ENCODE measurements at regions not wholly inside any gene's neighbourhood (a gene's known extent, or its start where the extent isn't known, plus 50 kb on each side); places are given as distances from the start of the nearest gene placed in this dataset.

DNA sequence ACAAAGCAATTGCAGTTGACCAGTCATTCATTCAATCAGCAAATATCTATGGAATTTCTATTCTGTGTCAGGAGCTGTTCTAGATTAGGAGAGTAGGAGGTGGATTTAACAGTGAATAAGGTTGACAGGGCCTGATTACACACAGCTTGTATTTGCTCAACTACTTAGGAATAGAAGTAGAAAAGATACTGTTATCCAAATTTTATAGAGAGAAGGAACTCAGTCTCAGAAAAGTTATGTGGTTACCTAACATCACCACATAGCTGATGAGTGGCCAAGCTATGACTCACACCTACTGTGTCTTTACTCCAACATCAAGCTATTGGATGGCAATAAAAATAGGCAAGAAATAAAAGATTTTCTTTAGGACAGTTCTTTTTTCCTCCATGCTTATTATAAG, 374.8 kb downstream of the RMST start:
- dilution Hi-C loops (cut with MboI; ENCODE audit: extremely low pct_ligation_motif_present, low sequenced_read_pairs) = no loop called here
- TF ChIP-seq CTCF (optimal IDR thresholded peaks at IDR 0.05 in 1 of 3, IDR thresholded peaks at IDR 0.05 in 1 of 3, conservative IDR thresholded peaks at IDR 0.05 in 1 of 3; ENCODE audit: extremely low read depth in 1 of 3, insufficient read depth in 2 of 3, low read length in 3 of 3) = no peak
- no peak overlapping the region for H2AFZ ChIP-seq (ENCODE audit: control insufficient read depth, low read length)
- no peaks in the 10 kb centered on the region for H3K4me1 ChIP-seq (ENCODE audit: control insufficient read depth, extremely low read depth, insufficient read depth, low read length)
- no peak overlapping the region for H3K4me2 ChIP-seq (ENCODE audit: control insufficient read depth, extremely low read depth, insufficient read depth, low read depth, low read length)
- no peak for FAIRE-seq
- H3K9me3 ChIP-seq (ENCODE audit: control insufficient read depth, low read depth, low read length) = no peaks in the 10 kb centered on the region
- no peak overlapping the region for H3K4me3 ChIP-seq (ENCODE audit: control insufficient read depth in 2 of 3, extremely low read depth in 1 of 3, insufficient read depth in 2 of 3, low read depth in 1 of 3, low read length in 3 of 3)
- no peak for DNase-seq (ENCODE audit: low read depth, low spot score)
- H4K20me1 ChIP-seq (ENCODE audit: control insufficient read depth, extremely low read depth, insufficient read depth, low read length) = no peaks in the 10 kb centered on the region
- no peaks in the 10 kb centered on the region for H3K79me2 ChIP-seq (ENCODE audit: control insufficient read depth, insufficient read depth, low read length)
- no peak overlapping the region for H3K9ac ChIP-seq (ENCODE audit: control insufficient read depth, extremely low read depth, insufficient read depth, low read length)
- no peak overlapping the region for H3K27ac ChIP-seq (ENCODE audit: control insufficient read depth, insufficient read depth, low read length)
- H3K27me3 ChIP-seq (ENCODE audit: control insufficient read depth, extremely low read depth, insufficient read depth, low read length) = no peaks in the 10 kb centered on the region
- no peaks in the 10 kb centered on the region for H3K9me1 ChIP-seq (ENCODE audit: control insufficient read depth, extremely low read depth, insufficient read depth, low read length)
- H3K36me3 ChIP-seq (ENCODE audit: control insufficient read depth in 2 of 2, extremely low read depth in 1 of 2, insufficient read depth in 2 of 2, low read length in 2 of 2) = no peaks in the 10 kb centered on the region

- Histone ChIP-seq H3K27ac (ENCODE audit: control insufficient read depth, insufficient read depth, low read length) (no peak overlapping the region), H3K9me1 (ENCODE audit: control insufficient read depth, extremely low read depth, insufficient read depth, low read length) (no peaks in the 10 kb centered on the region), H3K9me3 (ENCODE audit: control insufficient read depth, low read depth, low read length) (no peaks in the 10 kb centered on the region), H2AFZ (ENCODE audit: control insufficient read depth, low read length) (no peak overlapping the region), H4K20me1 (ENCODE audit: control insufficient read depth, extremely low read depth, insufficient read depth, low read length) (no peaks in the 10 kb centered on the region), H3K4me1 (ENCODE audit: control insufficient read depth, extremely low read depth, insufficient read depth, low read length) (no peaks in the 10 kb centered on the region), H3K4me3 (ENCODE audit: control insufficient read depth in 2 of 3, extremely low read depth in 1 of 3, insufficient read depth in 2 of 3, low read depth in 1 of 3, low read length in 3 of 3) (no peak overlapping the region), H3K4me2 (ENCODE audit: control insufficient read depth, extremely low read depth, insufficient read depth, low read depth, low read length) (no peak overlapping the region), H3K27me3 (ENCODE audit: control insufficient read depth, extremely low read depth, insufficient read depth, low read length) (no peaks in the 10 kb centered on the region), H3K36me3 (ENCODE audit: control insufficient read depth in 2 of 2, extremely low read depth in 1 of 2, insufficient read depth in 2 of 2, low read length in 2 of 2) (no peaks in the 10 kb centered on the region), H3K79me2 (ENCODE audit: control insufficient read depth, insufficient read depth, low read length) (no peaks in the 10 kb centered on the region), H3K9ac (ENCODE audit: control insufficient read depth, extremely low read depth, insufficient read depth, low read length) (no peak overlapping the region)
- FAIRE-seq (no peak), DNase-seq (ENCODE audit: low read depth, low spot score) (no peak)
- no peak for TF ChIP-seq CTCF (optimal IDR thresholded peaks at IDR 0.05 in 1 of 3, IDR thresholded peaks at IDR 0.05 in 1 of 3, conservative IDR thresholded peaks at IDR 0.05 in 1 of 3; ENCODE audit: extremely low read depth in 1 of 3, insufficient read depth in 2 of 3, low read length in 3 of 3)
- no peak for TF ChIP-seq EZH2 (IDR thresholded peaks at IDR 0.05; ENCODE audit: low read length)
- dilution Hi-C loops (cut with MboI; ENCODE audit: extremely low pct_ligation_motif_present, low sequenced_read_pairs) = loop anchor here (5.0 kb wide), 1 partner anchor 51 kb away; no protein-coding TSS in a partner anchor
Measured at GRCh38 chr12:97848051-97848450, 385.4 kb downstream of the RMST start.

All from keratinocyte (primary cell).